Loucy (cell line): ENCODE measurements at regions not wholly inside any gene's neighbourhood (a gene's known extent, or its start where the extent isn't known, plus 50 kb on each side); places are given as distances from the start of the nearest gene placed in this dataset.

ENCODE experiments used
- EZH2phosphoT487 ChIP-seq: fragments of 200-600 bp; IDR thresholded peaks from 2 replicates; pipeline ENCODE4 v1.6.1; 2018; ENCODE audit warnings: antibody characterized with exemption, mild to moderate bottlenecking, moderate library complexity, borderline replicate concordance
- TF ChIP-seq, protein P1 (sequence below): fragments of 200-600 bp; sonication (generic); conservative IDR thresholded peaks from 2 replicates; pipeline ENCODE4 v1.5.1; 2014; ENCODE audit warnings: mild to moderate bottlenecking, antibody characterized with exemption, low read length

DNA sequence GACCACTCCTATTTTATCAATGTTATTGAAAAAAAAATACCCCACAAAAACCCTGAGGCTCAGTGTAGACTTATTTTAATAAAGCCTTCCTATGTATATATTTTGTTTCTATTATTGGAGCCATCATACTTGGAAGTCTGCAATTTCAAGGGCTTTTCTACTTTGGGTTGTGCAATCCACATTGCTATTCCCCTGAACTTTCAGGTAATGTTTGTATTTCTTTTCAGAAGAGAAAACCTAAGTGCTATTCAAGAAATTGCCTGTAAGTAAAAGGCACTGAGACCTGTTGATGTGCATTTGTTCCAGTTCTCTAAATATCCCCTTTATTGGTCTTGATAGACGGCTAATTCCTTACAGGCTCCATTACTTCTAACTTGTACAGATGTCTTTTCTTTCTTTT, 280.7 kb upstream of the RAG2 start:
- TF ChIP-seq, protein P1, sequence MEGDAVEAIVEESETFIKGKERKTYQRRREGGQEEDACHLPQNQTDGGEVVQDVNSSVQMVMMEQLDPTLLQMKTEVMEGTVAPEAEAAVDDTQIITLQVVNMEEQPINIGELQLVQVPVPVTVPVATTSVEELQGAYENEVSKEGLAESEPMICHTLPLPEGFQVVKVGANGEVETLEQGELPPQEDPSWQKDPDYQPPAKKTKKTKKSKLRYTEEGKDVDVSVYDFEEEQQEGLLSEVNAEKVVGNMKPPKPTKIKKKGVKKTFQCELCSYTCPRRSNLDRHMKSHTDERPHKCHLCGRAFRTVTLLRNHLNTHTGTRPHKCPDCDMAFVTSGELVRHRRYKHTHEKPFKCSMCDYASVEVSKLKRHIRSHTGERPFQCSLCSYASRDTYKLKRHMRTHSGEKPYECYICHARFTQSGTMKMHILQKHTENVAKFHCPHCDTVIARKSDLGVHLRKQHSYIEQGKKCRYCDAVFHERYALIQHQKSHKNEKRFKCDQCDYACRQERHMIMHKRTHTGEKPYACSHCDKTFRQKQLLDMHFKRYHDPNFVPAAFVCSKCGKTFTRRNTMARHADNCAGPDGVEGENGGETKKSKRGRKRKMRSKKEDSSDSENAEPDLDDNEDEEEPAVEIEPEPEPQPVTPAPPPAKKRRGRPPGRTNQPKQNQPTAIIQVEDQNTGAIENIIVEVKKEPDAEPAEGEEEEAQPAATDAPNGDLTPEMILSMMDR: no peak
- no peak for TF ChIP-seq EZH2phosphoT487
